HG03095 (cell line): ENCODE measurements at regions not wholly inside any gene's neighbourhood (a gene's known extent, or its start where the extent isn't known, plus 50 kb on each side); places are given as distances from the start of the nearest gene placed in this dataset.

Experiments used
- ATAC-seq: cut with Tn5 transposase; IDR thresholded peaks from one replicate; pipeline ENCODE4 v1.9.1; 2021; ENCODE audit warnings: moderate library complexity; ENCODE audit not compliant: unreplicated experiment

DNA sequence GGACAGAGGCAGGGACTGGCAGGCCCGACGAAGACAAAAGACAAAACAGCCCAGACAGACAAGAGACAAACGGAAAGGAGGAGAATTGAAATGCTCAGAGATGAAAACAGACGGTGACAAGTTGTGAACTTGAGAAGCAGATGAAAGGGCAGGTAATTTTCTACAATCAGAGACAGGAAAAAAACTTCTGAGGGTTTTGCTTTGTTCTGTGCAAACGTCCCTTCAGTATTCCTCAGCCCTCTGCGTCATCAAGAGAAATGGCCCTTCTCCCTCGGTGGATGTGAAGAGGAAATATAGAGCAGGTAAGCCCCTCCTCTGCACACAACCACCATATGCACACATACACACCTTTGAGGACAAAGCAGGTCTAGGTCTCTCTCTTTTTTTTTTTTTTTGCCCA, 206.6 kb downstream of the UACA start:
- no peak for ATAC-seq

DNA sequence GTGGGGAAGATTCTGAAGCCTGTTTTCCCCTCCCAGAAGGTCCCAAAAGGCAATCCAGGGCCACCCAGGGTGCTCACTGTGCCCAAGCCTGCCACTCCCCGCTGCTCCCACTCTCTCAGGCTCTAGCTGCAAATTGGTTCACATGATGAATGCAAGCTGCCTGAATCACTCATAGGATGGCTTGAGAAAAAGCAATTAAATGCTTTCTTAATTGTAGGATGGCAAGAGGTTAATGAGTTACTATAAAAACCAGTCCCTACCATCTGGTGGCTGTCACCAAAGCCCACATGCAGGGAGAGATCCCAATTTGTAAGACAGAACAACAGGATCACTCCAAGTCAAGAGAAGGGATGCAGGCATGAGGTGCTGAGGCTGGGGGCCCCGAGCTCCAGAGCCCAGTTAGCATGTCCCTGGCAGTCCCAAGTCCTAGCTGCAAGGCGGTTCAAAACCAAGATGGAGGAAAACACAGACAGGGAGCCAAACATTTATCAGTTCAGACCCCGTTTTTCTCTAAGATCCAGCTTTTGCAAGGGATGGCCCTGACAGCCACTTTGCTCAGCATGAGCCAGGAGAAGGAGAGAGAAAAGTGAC, 207.1 kb downstream of the UACA start:
- ATAC-seq, result no peak

DNA sequence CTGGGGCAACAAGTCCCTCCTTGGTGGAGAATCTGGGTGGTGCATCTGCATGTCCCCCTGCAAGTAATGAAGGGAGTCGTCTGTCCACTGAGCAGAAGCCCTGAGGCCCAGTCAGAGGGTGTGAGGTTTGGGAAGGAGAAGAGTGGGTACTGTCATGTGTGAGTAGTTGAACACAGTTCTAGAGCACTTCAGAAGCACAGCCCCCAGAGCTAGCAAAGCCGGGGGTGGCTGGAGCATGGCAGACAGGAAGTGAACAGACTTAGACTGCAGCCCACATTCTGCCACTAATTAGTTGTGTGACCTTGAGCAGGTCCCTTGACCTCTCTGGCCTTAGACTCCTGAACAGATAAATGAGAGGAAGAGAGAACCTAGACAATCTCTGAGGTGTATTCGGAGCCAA, 207.6 kb downstream of the UACA start:
- no peak for ATAC-seq

DNA sequence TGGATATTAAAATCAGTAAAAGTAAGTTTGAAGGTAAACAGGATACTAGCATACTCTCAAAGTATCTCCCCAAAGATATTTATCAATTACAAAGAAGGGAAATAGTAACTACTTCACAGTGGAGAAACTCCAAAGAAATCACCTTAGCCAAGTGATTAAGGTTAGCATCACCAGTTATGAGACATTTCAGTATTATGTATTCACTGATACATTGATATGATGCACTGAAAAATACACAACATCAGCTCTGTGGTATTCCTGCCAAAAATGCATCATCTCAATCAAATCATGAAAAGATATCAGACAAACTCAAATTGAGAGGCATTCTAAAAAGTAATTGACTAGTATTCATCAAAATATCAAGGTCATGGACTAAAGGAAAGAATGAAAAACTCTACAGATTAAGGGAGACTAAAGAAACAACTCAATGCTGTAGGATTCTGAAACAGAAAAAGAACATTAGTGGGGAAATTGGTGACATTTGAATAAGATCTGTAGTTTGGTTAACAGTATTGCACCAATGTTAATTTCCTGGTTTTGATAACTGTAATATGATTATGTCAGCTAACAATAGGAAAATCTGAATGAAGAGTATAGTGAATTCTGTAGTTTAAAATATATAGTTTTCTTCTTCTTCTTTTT, 215.4 kb downstream of the UACA start:
- no peak for ATAC-seq

DNA sequence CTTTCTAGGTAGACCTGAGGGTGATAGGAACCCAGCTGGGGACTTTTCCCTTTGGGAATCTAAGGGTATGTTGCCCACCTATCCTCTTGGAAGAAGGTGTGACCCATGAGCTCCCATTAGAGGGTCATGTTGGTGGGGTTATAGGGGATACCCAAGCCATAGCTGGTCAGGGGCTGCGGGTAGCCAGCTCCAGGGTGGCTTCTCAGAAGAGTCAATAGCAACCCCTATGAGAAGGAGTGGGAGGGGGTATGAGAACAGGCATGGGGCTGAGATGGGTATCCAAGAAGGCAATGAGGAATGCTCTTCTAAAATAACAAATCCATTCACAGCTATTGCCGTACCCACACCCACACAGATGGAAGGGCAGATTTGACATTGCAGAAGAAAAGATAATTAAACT, 217.8 kb downstream of the UACA start:
- no peak for ATAC-seq

DNA sequence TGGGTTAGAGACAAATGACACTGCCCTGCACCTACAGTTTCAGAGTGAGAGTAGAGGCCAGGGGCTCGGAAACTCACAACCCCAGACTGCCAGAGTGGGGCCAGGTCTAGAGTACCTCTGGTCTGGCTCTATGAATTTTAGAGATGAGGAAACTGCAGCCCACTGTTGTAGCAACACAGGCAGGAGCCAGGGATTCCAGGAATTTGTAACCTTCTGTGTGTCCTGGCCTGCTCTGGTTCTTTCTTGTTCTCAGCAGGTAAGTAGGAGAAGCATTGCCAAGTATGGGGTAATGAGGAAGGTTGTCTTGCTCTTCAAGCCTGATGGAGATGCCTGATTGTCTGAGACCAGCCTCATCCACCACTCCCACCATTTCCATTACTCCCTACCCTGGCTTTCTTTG, 221.8 kb downstream of the UACA start:
- no peak for ATAC-seq

DNA sequence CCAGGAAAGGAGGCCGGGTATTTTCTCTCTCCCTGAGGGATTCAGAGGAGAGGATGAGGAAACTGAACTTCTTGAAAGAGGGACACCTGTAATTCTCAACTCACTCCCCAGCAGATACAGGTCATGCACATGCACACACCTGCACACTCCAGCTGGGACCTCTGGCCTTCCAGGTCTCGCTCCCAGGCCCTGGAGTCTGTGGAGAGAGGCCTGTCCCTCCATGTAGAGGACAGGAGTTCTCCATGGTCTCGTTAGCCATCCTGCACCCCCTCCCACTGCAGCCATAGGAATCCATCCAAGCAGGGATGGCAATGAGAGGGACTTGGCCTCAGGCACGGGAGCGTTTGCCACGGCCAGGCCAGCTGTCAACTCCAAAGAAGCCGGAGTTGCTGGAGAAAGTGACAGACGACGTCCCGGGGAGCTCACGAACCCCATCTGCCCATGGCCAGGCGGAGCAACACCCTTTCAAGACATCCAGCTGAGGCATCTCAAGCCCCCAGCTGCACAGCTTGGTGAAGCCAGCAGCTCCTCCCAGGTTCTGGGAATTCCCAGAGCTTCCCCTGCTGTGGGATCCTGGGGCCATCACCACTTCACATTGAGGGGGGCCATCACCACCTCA, 223.3 kb downstream of the UACA start:
- no peak for ATAC-seq

DNA sequence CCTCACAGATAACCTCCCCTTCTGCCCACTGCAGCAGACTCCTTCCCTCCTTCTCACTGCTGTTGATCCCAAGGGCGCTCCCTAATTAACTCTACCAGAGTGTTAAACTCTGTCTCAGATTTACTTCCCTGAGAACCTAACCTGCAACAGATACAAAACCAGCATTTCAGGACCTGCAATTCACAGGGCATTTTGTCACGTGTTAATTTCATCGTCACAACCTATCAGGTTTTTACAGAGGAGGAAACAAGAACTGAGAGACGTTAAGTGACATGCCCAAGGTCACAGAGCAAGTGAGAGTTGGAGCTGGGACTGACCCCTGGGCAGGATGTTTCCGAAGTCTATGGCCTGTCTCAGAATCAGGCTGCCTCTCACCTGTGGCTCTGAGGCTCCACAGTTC, 223.9 kb downstream of the UACA start:
- no peak for ATAC-seq

DNA sequence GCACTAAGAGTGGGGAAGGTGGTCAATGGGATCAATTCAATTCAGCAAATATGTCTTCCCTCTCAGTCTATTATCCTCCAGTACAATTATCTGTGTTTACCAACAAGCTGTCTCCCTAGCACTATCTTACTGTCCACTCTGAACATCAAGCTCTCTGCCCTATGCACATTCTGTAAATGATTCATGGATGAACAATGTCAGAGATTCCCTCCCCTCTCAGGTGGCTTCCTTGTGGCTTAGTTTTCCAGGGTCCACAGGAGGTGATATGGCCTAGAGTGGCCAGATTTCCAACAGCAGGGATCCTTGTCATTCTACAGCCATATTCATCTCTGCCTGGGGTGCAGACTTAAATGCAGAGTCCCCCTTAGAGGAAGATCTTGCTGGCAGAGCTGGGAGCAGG, 225.1 kb downstream of the UACA start:
- ATAC-seq, result no peak

DNA sequence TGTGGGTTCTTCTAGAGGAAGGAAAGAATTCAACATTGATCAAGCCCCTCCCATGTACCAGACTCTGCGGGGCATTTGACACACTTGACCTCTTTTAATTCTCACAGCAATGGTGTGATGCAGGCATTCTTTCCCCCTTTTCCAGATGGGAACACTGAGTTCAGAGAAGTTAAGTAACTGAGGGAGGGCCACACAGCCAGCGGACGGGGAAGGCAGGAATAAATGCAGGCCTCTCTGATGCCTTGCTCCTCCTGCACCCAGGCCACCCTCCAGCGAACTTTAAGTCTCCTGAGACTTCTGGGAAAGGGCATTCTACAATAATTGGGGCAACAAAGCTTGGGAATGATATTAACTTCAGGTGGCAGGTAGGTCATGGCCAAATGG, 227.4 kb downstream of the UACA start:
- no peak for ATAC-seq

DNA sequence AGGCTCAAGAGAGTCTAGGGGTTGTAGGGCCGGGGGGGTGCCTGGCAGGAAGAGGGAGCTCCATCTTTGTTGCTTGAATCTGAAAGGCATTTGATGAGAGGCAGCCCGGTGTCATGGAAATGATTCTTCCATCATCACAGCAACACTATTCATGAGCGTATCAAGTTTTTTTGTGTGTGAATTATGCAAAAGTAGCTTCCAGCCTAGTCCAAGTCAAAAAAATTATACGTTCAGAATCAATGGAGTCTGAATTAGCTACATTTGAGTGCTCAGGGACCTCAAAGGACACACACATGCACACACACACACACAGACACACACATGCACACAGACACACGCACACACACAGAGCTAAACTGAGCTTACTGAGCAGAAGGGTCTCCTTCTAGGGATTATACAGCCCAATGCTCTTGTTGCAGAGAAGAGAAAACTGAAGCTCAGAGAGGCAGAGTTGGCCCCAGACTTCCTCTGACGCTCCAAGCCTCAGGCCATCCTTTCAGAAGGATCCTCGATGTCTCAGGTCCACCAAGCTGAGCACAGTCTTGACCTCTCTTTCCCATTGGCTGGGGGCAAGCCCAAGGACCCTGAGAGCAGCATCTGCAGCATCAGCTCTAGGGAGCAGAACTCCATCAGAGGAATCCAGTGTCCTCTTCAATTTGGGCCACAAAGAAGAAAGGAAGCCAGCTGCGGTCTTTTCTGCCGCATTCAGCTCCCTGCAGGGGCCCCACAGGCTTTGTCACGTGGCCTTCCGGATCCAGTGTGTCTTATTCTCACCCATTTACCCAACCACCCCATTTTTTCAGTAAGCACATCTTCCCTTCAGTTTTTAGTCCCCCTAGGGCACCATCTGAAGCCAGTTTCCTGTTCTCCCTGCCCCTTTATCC, 228.0 kb downstream of the UACA start:
- ATAC-seq, result no peak

DNA sequence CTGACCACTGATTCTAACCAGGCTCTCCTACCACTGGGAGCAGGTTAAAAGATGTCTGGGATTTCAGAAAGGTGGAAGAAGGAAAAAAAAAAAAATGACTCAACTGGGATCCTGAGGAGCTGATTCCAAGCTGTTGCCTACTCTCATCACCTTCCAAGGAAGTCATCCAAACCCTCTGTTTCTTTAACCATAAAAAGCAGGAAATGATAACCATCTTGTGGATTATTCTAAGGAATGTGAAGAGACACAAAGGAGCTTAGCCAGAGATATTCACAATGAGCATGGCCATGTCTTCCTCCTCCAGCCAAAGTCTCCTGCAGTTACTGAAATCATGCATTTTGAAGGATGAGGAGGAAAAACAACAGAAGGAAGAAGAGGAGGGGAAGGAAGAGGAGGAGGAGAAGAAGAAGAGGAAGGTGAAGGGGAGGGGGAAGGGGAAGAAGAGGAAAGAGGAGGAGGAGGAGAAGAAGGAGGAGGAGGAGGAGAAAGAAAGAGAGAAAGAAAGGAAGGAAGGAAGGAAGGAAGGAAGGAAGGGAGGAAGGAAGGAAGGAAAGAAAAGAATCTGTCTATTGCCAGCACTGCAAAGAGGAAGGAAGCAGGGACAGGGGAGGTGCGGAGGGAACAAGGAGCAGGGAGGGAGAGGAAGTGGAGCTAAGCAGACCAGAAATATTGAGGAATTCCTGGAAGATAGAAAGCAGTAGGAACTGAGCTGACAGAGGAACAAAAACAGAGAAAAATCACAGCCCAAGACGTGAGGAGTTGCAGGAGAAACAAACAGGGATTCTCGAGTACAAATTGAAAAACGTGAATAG, 229.2 kb downstream of the UACA start:
- no peak for ATAC-seq

DNA sequence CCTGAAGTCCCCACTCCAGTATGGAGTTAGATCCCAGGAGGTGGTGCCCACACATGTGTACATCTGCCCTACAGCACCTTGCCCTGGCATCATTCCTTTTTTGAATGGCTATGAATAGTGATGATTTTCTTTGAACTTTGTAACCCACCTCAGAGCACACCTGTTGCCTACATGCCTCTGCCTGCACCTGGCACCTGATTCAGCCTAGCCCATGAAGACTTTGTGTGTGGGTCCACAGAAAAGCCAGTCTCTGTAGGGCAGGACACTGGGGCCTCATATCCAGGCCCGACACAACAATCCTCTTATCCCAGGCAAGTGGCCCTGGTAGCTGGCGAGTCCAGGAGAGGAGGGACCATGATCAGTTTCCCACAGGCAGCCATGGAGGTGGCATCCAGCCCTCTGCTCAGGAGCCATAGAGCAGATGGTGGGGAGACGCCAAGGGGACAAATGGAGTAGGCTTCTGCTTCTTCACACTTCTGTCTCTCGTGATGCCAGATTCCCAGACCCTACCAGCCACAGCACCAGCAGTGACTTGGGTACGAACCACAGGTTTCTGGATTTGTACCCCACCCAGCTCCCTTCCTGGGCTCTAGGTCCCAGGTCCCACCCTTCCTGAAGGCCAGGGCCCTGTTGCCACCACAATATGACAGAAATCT, 230.7 kb downstream of the UACA start:
- ATAC-seq, result no peak

DNA sequence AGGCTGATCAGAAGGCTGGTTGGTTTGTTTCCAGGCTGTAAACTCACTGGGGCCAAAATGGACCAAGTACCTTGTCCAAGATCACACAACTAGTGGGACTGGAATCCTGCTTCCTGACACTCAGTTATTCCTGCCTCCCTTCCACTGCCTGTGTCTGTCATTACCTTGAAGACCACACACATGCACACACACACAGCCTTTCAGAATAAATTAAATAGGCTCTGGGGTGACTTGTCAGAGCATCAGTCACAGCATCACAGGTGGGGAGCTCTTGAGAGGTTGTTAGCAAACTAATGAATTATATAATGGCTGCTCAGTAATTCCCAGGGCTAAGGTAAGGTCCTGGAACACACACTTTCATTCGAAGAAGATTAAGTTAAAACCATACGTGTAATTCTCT, 231.8 kb downstream of the UACA start:
- no peak for ATAC-seq

DNA sequence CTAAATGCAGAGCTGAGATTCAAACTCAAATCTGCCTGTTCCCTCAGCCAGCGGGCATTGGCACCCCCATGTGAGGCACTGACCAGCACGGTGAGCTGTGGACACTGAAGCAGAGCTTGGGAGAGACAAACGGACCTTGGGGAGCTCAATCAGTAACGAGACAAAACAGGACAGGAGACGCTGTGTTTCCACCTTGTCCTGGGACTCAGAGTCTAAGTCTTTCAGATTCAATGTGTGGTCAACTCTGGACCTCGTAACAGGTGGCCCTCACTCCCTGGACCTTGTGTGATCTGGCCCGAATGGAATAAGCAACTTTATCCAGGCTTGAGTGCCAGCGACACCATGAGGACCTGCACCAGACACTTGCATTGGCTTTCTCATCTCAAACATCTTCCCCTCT, 232.5 kb downstream of the UACA start:
- ATAC-seq, result no peak

DNA sequence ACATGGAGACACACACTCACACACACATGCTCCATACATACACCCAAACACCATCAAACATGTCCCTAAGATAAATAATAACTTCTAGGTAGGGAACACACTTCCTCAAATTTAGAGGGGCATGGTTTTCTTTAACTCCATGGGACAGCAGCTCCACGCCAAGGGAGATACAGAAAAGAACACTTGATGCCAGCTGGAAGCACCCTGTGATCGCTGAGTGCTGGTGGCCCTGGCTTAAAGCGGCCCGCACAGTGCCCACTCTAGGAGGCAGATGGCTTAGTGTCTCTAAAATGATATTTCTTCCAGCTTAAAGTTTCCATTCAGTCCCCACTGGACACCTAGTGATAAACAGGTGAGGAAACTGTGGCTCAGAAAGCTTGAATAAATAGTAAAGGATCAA, 232.9 kb downstream of the UACA start:
- ATAC-seq, result no peak

DNA sequence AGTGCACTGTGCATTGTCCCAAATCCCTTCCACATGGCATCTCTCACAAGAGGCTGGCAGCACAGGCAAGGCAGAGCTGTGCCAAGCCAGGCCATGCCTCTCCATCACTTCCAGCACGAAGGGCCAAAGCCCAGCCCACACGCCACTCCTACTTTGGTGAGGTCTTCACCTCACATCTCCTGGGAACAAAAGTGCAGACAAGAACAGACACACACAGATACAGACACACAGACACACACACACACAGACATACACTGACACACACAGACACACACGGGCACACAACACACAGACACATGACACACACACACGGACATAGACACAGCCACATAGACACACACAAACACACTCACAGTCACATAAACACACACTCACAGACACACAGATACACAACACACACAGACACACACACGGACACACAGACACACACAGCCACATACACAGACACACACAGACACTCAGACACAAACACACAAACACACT, 233.3 kb downstream of the UACA start:
- ATAC-seq, result no peak

DNA sequence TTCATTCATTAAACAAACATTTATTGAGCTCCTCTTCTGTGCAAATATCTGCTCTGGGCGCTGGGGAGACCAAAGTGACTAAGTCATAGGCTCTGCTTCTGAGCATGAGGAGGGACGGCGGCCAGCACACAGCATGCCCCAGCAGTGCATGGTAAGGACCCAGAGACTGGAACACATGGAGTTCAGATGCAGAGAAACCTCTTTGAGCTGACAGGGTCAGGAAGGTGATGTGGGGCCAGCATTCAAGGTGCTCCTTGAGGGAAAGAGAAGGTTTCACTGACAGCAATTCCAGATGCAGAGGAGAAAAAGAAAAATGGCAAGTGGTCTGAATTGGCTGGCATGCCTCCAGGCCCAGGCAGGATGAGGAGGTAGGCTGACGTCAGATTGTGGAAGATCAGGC, 234.5 kb downstream of the UACA start:
- no peak for ATAC-seq

DNA sequence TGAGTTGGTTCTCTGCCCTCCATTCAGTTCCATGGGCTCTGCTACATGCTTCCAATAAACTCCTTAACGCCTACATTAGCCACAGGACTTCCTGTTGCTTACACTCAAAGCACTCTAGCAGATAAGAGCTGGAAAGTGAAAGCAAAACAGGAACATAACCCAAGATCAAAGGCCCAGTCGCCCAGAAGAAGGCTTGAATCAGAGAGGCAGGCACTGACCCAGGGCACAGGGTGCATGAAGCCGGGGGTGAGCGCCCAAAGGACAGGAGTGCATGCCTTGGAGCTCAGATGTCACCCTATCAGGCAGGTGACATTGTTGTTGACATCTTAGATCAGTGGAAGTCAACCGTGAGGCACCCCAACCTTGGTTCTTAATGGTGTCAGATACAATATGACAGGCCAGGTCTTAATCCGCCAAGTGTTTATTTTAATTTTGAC, 235.1 kb downstream of the UACA start:
- ATAC-seq, result no peak

DNA sequence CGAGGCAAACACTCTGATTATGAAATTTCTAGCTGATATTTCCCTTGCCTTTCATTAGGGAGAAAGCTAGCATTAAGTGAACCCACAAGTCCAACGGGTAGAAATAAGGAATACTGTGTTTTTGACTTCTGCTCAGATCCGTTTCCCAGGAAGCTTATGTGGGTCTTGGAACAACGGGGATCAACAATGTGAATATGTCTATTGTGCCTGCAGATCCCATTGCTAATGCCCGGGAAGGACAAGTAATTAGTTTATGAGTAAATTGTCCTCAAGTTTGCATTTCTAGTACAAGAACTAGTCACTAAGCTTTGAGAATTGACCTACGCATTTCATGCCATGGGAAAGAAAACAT, 236.4 kb downstream of the UACA start:
- ATAC-seq, result no peak
